GM21619 (cell line): ENCODE measurements at regions not wholly inside any gene's neighbourhood (a gene's known extent, or its start where the extent isn't known, plus 50 kb on each side); places are given as distances from the start of the nearest gene placed in this dataset.
"Not testable (repeated sequence)": the region's sequence is repeated elsewhere in the genome, so short reads cannot be mapped to it uniquely, and the experiment has no call there.

Source experiments
- ATAC-seq: cut with Tn5 transposase; IDR thresholded peaks from one replicate; pipeline ENCODE4 v1.9.1; 2021; ENCODE audit not compliant: unreplicated experiment

GRCh38 chr10:5268743-5269142 lies 72.1 kb downstream of the AKR1C4 start:
- no peak for ATAC-seq

GRCh38 chr10:5269791-5270190 lies 73.2 kb downstream of the AKR1C4 start:
- no peak for ATAC-seq

- no peak for ATAC-seq
Measured at GRCh38 chr10:5271526-5271925, 74.9 kb downstream of the AKR1C4 start.

DNA sequence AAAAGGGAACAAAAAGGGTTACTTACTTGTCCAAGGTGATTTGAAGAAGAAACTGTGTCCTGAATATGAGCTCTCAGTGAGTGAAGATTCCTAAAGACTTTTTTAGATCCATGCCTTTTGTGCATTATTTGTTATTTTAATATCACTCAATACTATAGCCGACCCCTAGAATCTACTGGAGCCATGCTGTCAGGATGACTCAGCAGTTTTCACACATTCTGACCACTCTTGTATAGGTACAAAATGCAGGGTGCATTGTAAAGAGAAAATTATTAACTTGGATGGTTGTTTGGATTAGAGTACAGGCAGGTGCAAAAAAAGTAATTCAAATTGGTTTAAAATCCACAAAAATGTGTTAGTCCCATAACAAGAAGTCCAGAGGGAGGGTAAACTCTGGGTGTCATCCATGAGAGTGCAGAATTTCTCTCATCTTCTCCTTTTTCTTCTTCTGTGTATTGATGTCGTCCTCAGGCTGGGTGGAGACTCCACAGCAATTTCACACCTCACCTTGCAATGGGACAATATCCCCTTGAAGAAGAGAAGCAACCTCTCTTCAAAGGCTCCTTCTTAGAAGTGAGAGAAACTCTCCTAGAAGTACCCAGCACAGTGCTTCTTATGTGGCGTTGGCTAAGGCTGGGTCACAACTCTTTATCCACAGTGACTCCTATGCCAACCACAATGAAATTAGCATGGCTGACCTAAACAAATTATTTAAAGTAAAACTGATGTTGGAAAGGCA lies 75.6 kb downstream of the AKR1C4 start:
- ATAC-seq = no peak

GRCh38 chr10:5274795-5275194 lies 78.2 kb downstream of the AKR1C4 start:
- ATAC-seq = no peak

- no peak for ATAC-seq
Measured at GRCh38 chr10:5281356-5281755, 83.4 kb upstream of the UCN3 start.

GRCh38 chr10:5282137-5282536 lies 82.6 kb upstream of the UCN3 start:
- ATAC-seq = no peak

GRCh38 chr10:5283305-5284158 lies 81.2 kb upstream of the UCN3 start:
- ATAC-seq = peak; percentile 80

DNA sequence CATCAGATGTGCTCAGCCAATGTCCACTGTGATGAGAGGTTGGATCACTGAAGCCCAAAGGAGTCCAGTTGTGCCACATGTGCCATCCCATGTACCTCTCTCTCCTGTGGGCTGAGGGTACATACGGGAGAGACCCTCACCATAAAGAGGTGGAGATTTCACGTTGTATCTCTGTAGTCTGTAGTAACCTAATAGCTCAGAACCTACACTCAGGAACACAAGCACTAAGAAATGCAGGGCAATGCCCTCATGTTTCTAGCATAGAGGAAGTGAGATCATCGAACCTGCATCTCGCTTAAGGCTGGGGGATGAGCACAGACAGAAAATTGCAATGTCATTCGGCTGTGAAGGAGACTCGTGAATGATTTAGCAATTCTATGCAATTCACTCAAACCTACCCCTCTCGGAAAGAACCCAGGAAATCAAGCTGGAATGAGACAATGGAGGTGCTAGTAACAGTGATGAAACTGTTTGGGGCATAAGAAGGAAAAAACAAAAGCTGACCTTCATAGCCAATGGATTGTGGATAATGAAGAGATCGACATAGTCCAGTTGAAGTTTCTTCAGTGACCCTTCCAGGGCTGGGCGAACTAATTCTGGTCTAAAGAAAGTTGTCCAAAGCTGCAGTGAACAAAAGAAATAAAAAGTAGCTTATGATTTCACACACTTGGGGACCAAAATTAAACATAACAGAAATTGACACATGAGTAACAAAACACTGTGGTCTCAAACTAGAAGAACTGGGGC lies 80.3 kb upstream of the UCN3 start:
- ATAC-seq = peak; percentile 81

DNA sequence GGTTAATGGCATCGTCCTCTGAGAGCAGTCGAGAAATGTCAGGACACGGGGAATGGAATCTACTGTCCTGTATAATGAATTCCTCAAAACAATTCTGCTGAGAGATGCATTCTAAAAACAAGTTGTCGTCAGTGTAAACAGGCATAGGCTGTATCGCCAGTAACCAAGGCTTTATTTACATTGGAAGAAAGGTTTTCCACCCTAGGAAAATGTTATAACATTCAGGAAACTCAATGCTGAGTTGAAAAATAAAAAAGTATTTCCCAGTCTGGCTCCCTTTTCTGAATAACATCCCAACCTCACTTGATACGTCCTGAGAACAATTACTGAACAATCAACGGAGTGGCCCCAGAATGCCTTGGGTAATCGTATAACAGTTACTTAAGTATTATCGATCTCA lies 79.6 kb upstream of the UCN3 start:
- no peak for ATAC-seq

- ATAC-seq = no peak
Measured at GRCh38 chr10:5288359-5288758, 76.4 kb upstream of the UCN3 start.

DNA sequence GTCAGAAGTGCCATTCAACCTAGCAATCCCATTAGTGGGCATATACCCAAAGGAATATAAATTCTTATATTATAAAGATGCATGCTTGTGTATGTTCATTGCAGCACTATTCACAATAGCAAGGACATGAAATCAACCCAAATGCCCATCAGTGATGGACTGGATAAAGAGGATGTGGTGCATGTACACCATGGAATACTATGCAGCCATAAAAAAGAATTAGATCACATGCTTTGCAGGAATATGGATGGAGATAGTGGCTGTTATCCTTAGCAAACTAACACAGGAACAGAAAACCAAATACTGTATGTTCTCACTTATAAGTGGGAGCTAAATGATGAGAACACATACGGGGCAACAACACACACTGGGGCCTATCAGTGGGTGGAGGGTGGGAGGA lies 75.5 kb upstream of the UCN3 start:
- not testable (repeated sequence) for ATAC-seq

- peak; percentile 70 for ATAC-seq
Measured at GRCh38 chr10:5291501-5292195, 73.1 kb upstream of the UCN3 start.

DNA sequence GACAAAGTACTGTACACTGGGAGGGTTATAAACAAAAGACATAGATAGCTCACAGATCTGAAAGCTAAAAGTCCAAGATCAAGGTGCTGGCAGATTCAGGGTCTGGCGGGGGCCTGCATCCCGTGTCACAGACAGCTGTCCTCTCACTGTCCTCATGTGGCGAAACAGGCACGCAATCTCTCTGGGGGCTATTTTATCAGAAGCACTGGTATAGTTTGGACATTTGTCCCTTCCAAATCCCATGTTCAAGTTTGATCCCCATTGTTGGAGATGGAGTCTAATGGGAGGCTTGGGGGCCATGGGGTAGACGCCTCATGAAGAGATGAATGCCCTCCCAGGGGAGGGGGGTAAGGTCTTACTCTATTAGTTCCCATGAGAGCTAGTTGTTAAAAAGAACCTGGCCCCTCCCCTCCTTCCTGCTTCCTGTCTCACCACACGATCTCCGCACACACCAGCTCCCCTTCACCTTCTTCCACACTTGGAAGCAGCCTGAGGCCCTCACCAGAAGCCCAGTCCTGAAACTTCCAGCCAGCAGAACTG lies 72.5 kb upstream of the UCN3 start:
- peak; percentile 10 for ATAC-seq

GRCh38 chr10:5292970-5293369 lies 71.8 kb upstream of the UCN3 start:
- not testable (repeated sequence) for ATAC-seq

DNA sequence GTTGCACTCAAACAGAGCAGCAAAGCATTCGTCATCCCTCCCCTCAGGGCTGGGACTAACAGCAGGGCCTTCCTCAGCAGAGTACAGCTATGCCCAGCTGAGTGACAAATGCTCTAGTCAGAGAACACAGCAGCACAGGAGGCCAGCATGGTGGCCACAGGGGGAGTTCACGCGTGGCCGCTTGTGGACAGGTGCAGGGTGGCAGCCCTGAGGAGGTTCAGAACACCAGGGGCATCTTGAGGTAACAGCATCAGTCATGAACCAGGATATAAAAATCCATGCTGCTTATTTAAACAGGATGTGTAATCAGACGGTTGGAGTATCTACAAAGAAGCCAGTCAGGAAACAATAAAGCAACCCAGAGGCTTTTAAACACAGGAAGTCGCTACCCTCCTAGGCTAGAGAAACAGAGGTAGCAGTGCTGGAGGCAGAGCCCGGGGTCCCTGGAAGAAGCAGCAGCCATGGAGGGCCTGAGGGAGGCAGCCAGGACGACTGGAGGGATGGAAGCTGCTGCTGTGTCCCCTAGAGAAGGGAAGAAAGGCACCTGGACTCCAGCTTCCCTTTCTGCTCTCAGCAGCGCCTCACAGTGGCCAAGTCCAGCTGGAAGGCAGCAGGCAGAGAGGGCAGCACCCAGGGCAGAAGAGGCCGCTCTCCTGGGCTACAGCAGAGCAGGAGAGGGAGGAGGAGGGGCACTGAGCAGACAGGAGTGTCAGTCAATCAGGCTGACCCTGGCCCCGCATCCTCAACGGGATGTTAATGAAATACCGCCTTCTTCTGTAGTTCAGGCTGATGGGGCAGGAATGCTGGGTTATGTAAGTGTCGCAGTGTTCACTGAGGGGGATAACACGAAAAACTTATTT lies 70.8 kb upstream of the UCN3 start:
- ATAC-seq = peak; percentile 49

- no peak for ATAC-seq
Measured at GRCh38 chr10:5297466-5297865, 67.3 kb upstream of the UCN3 start.

- no peak for ATAC-seq
Measured at GRCh38 chr10:5297996-5298395, 66.8 kb upstream of the UCN3 start.

DNA sequence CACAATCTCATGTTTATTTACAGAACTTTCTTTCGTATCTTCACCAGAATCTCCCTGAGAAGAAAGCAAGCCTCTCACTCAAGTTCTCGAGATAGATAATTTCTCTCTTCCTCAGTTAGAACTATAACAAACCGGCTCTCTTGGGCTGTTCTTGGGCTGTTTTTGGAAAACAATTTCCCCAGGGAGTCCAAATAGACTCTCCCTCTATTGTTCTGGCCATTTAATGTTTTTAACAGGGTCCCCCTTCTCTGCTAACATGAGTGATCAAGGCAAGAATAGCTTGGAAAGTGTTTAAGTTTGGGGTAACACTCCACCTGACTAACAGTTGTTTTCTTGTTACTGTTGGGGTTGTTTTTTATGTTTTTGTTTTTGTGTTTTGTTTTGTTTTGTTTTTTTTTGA lies 64.8 kb upstream of the UCN3 start:
- no peak for ATAC-seq

GRCh38 chr10:5303504-5303903 lies 61.3 kb upstream of the UCN3 start:
- no peak for ATAC-seq
